ENCODE measurements at regions not wholly inside any gene's neighbourhood (a gene's known extent, or its start where the extent isn't known, plus 50 kb on each side); places are given as distances from the start of the nearest gene placed in this dataset.

DNA sequence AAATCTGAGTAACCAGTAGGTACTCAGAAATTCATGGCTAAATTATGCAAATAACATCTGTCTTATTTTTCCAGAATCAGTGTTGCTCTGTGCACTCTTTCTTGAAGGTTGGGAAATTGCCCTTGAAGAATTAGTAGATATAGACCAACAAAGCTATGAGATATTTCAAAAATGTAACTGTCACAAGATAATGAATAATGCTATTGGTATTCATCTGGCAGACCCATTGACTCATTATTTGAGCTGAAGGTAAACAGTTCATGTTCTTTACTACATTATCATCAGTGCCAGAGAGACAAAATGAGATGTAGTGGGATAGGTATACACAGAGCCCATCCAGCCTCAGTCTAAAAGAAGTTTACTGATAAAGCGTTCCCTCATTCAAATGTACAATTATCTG, 274.7 kb downstream of the CASP12 start:
- peak overlapping the region; percentile 84 for H2BK120ac ChIP-seq (replicated peaks; ENCODE audit: low read depth, low read length)
- no peak overlapping the region for H4K91ac ChIP-seq (replicated peaks; ENCODE audit: insufficient read length, low read length)
- H3K18ac ChIP-seq (ENCODE audit: extremely low read depth, low read length): no peak overlapping the region
- H4K5ac ChIP-seq (ENCODE audit: insufficient read length, low read depth, low read length): peak overlapping the region; percentile 83
- H2BK5ac ChIP-seq (ENCODE audit: low read depth, low read length): peak overlapping the region; percentile 11; the same call in 1 of the 2 replicates
- no peaks in the 10 kb centered on the region for H3K79me1 ChIP-seq (ENCODE audit: low read depth, low read length)
- H3K27ac ChIP-seq (ENCODE audit: low read depth, low read length): no peak overlapping the region
- TF ChIP-seq SIRT6 (IDR thresholded peaks at IDR 0.05; ENCODE audit: low read length) (no peak), SUZ12 (IDR thresholded peaks at IDR 0.05; ENCODE audit: low read length) (no peak), GABPA (IDR thresholded peaks at IDR 0.05; ENCODE audit: borderline replicate concordance, insufficient read depth, low read length) (no peak)
- peak overlapping the region in 1 of 2 experiments; percentile 4; a peak in 1 of 4 replicates for H3K4me2 ChIP-seq (ENCODE audit: insufficient read depth in 1 of 2, low read depth in 2 of 2, low read length in 2 of 2)
- ChIA-PET POLR2A (ENCODE audit: partially characterized antibody) (no interaction called here), CTCF (ENCODE audit: partially characterized antibody) (interaction anchor here (1.0 to 1.4 kb wide), 3 partner anchors 10 to 378 kb away, joined by 3 to 6 read pairs (median 3); no protein-coding TSS in a partner anchor)
- no peaks in the 10 kb centered on the region for H4K20me1 ChIP-seq (replicated peaks in 1 of 2; ENCODE audit: control insufficient read depth in 1 of 2, insufficient read depth in 2 of 2, low read length in 2 of 2)
- peaks cover 0 to 14% (median 0%) of the 10 kb centered on the region in 4 experiments; a peak in 3 of 7 replicates for H3K4me1 ChIP-seq (replicated peaks in 1 of 4; ENCODE audit: control insufficient read depth in 3 of 4, insufficient read depth in 4 of 4, low read length in 3 of 4)
- no peaks in the 10 kb centered on the region for H3K9me3 ChIP-seq (ENCODE audit: insufficient read depth in 2 of 2, low read depth in 1 of 2, low read length in 1 of 2)
- 50% methylated on average over 1 of the region's 1 CpG; no CpG with 5 or more reads in 1 of the 2 experiments for WGBS, 2 experiments (ENCODE audit: extremely low coverage in 1 of 2, insufficient coverage in 1 of 2, insufficient read length in 1 of 2, insufficient replicate concordance in 2 of 2, low coverage in 1 of 2, low lambda C conversion rate in 2 of 2, missing lambda C conversion rate in 1 of 2)
- no peak overlapping the region for H2BK15ac ChIP-seq (ENCODE audit: low read length)
- H3K9ac ChIP-seq (replicated peaks in 1 of 4; ENCODE audit: extremely low read depth in 1 of 4, low read depth in 3 of 4, low read length in 3 of 4): no peak overlapping the region
- H3K36me3 ChIP-seq (ENCODE audit: control insufficient read depth in 2 of 4, insufficient read depth in 4 of 4, low read length in 3 of 4): no peaks in the 10 kb centered on the region
- no peak overlapping the region for H3K23ac ChIP-seq (ENCODE audit: insufficient read length)
- H3K14ac ChIP-seq (ENCODE audit: insufficient read length): no peak overlapping the region
- H3K23me2 ChIP-seq (ENCODE audit: low read depth, low read length): no peaks in the 10 kb centered on the region
- 0 out of 8 replicates have a peak overlapping the region, but pooled peaks of 1 of the 4 experiments have one; percentile 19 for H3K4me3 ChIP-seq (ENCODE audit: extremely low read depth in 1 of 4, insufficient read depth in 2 of 4, low read depth in 3 of 4, low read length in 4 of 4)
- H2AK5ac ChIP-seq (ENCODE audit: low read depth, low read length): no peak overlapping the region
- H2BK12ac ChIP-seq (ENCODE audit: low read depth, low read length): no peak overlapping the region
- no peak overlapping the region for H2AFZ ChIP-seq (ENCODE audit: low read length)
- no peak overlapping the region for H3K4ac ChIP-seq (replicated peaks; ENCODE audit: insufficient read length, low read depth, low read length)
- FAIRE-seq: no peak
- H3K27me3 ChIP-seq (replicated peaks in 1 of 4; ENCODE audit: control insufficient read depth in 3 of 4, extremely low read depth in 1 of 4, insufficient read depth in 3 of 4, low read length in 3 of 4): no peaks in the 10 kb centered on the region
- H3K56ac ChIP-seq (replicated peaks; ENCODE audit: insufficient read length, low read depth, low read length): no peak overlapping the region
- no peak overlapping the region for H2BK20ac ChIP-seq (ENCODE audit: low read length)
- H4K8ac ChIP-seq (ENCODE audit: extremely low read depth, insufficient read depth, low read length): no peak overlapping the region
- DNase-seq (ENCODE audit: low read depth in 1 of 2, low spot score in 2 of 2): no peak
- H3K79me2 ChIP-seq (ENCODE audit: control insufficient read depth in 1 of 2, insufficient read depth in 2 of 2, low read length in 2 of 2): no peaks in the 10 kb centered on the region

Measured in H1 (cell line).